LNCaP clone FGC (cell line): ENCODE measurements at regions not wholly inside any gene's neighbourhood (a gene's known extent, or its start where the extent isn't known, plus 50 kb on each side); places are given as distances from the start of the nearest gene placed in this dataset.

Experiments
- DNase-seq: peaks from one replicate; pipeline ENCODE4 v3.0.0-alpha.2; 2011; ENCODE audit warnings: low read depth
- H3K4me3 ChIP-seq: 2 replicates; pipeline ENCODE4 v1.5.1; 2011; ENCODE audit warnings: mild to moderate bottlenecking, low read depth, low read length, control low read depth
- TF ChIP-seq, protein P1 (sequence below): IDR thresholded peaks from 2 replicates; pipeline ENCODE4 v1.5.1; 2012; ENCODE audit warnings: mild to moderate bottlenecking; ENCODE audit not compliant: control insufficient read depth, insufficient read depth; ENCODE audit errors: extremely low read depth

DNA sequence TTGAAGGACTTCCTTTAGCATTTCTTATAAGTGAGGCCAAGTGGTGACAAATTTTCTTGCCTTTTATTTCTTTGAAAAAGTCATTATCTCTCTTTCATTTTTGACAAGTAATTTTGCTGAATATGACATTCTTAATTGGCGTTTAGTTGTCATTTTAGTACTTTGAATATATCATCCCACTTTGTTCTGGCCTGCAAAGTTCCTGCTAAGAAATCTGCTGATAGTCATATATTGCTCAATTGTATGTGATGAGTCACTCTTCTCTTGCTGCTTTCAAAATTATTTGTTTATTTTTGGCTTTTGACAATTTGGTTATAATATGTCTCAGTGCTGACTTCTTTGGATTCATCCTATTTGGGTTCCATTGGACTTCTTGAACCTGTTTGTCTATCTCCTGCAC, 312.6 kb downstream of the DUSP10 start:
- no peak overlapping the region for H3K4me3 ChIP-seq
- no peak for DNase-seq

DNA sequence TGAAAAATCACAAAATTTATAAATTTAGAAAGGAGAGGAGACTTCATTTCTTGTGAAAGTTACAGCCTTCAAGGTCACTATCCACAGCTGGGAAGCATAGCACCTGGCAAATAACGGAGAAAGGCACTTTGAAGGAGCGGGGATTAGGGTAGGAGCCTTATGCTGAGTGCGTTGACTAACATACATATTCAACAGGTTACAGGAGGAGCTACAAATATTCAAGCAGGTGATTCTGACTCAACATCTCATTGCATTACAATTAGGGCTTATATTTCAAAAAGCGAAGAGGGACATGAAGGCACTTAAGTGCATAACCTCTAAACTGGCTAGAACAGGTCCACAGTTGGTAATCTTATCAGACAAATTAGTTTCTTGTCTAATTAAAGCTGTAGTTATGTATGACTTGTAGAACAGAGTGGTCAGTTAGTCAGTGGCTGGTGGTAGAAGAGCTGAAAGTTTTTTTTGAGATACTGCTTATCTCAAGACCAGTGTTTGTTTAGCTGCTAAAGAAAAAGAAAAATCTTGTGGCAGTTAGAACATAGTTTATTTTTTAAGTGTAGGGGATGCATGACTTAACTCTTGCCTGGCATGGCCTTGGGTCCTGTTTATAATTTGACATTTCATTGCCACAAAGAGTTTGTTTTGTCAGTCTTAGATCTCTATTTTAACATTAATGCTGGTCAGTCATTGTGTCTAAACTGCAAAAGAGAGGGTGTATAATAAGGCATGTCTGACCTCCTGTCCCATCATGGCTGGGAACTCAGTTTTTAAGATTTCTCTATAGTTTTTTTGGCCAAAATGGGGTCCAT, 311.5 kb downstream of the DUSP10 start:
- no peak for DNase-seq
- TF ChIP-seq, protein P1, sequence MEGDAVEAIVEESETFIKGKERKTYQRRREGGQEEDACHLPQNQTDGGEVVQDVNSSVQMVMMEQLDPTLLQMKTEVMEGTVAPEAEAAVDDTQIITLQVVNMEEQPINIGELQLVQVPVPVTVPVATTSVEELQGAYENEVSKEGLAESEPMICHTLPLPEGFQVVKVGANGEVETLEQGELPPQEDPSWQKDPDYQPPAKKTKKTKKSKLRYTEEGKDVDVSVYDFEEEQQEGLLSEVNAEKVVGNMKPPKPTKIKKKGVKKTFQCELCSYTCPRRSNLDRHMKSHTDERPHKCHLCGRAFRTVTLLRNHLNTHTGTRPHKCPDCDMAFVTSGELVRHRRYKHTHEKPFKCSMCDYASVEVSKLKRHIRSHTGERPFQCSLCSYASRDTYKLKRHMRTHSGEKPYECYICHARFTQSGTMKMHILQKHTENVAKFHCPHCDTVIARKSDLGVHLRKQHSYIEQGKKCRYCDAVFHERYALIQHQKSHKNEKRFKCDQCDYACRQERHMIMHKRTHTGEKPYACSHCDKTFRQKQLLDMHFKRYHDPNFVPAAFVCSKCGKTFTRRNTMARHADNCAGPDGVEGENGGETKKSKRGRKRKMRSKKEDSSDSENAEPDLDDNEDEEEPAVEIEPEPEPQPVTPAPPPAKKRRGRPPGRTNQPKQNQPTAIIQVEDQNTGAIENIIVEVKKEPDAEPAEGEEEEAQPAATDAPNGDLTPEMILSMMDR = no peak
- no peak overlapping the region for H3K4me3 ChIP-seq

More for the DNA sequence above, 312.6 kb downstream of the DUSP10 start:
- TF ChIP-seq, protein P1 = no peak

DNA sequence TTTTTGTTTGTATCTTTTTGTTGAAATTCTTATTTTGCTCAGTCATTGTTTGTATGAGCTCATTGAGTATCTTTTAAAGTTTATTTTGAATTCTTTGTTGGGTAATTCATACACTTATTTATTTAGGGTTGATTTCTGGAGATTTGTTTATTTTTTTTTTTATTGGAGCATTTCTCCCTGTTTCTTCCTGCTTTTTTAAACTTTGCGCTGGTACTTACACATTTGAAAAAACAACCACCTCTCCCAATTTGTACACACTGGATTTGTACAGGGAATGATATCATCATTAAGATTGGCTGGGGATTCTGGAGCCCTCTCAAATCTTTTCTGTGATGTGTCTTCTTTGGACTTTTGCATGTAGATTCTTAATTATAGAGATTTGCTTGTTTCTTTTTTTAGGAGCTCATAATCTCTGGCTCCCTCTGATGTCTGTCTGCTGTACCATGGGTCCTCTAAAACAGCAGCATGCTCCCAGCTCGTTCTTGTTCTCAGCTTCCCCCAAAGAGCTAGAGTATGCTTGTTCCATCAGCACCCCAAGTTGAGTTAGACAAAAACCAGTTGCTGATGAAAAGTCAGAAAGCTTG, 310.7 kb downstream of the DUSP10 start:
- no peak overlapping the region for H3K4me3 ChIP-seq
- TF ChIP-seq, protein P1 = peak; percentile 49
- peak; percentile 21 for DNase-seq

DNA sequence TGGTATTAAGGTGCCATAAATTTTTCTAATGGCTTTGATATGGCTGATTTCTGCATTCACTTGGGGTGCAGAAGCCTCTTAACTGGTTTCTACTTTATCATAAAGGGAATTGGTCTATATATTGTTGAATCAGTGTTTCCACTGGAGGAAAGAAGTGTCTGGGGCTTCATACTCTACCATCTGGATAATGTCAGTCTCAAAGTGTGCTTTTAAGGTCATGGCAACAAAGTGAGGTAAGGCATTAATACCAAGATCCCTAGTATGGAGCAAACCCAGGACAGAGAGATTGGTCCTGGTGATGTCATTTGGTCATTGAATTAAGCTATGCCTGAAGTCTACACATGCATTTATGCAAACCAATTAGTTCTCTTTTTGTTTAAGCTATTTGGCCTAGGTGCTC, 309.9 kb downstream of the DUSP10 start:
- TF ChIP-seq, protein P1 = no peak
- no peak for DNase-seq
- H3K4me3 ChIP-seq = no peak overlapping the region

DNA sequence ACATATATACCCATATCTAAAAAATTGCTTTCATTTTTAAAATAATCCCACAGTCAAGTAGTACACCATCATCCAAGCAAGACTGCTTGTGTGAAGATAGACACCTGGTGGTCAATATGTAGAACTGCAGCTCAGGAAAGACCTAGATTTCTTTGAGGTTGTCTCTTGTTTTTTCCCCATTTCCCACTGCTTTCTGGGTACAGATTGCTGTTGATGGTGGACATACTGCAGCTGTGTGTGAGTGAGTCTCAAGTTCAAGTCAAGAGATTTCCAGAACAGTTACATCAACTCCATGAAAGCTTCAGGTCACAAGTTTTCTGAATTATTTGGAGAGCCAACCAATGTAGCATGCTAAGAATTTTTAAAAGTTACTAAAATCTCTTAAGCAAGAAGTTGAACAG, 306.4 kb downstream of the DUSP10 start:
- TF ChIP-seq, protein P1 = peak; percentile 82
- H3K4me3 ChIP-seq = no peak overlapping the region
- DNase-seq = peak; percentile 10

DNA sequence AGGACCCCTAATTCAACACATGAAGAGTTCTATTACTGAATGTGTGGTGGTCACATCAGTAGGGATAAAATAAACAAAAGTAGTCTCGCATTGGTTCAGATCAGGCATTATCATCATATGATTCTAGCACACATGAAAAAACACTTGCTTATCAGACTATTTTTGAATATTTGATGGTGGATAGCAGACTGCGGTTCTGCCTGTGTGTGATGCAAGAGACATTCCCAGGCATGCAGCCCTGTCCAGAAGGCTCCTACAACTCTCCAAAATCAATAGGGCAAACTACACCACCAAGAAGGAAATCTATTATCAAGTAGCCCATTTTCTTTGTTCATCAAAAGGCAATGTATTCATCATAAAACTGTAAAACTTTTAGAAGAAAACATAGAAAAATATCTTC, 304.7 kb downstream of the DUSP10 start:
- no peak overlapping the region for H3K4me3 ChIP-seq
- no peak for DNase-seq
- TF ChIP-seq, protein P1 = no peak

DNA sequence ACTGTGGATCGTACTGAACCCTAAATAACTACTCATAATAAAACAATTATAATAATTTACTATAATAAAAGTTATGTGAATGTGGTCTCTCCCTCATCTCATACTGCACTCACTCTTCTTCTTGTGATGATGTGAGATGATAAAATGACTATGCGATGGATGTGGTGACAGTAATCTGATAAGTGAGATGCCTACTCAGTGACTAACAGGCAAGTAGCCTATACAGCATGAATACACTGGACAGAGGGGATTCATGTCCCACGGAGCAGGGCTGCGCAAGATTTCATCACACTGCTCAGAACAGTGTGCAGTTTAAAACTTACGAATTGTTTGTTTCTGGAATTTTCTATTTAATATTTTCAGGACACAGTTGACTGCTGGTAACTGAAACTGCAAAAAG, 304.0 kb downstream of the DUSP10 start:
- DNase-seq = no peak
- TF ChIP-seq, protein P1 = no peak
- H3K4me3 ChIP-seq = no peak overlapping the region
